Left ventricle myocardium inferior (tissue), 1 donor: ENCODE measurements at regions not wholly inside any gene's neighbourhood (a gene's known extent, or its start where the extent isn't known, plus 50 kb on each side); places are given as distances from the start of the nearest gene placed in this dataset.

Experiments
- DNase-seq: peaks from one replicate; pipeline ENCODE4 v3.0.0-alpha.2; 2020
- H3K27ac ChIP-seq: fragments of 200-600 bp; replicated peaks from 2 replicates; pipeline ENCODE4 v1.8.0; 2021
- H3K27me3 ChIP-seq: fragments of 200-600 bp; 2 replicates; pipeline ENCODE4 v1.8.0; 2021; ENCODE audit warnings: low read depth
- H3K36me3 ChIP-seq: fragments of 200-600 bp; 2 replicates; pipeline ENCODE4 v1.8.0; 2021
- H3K4me1 ChIP-seq: fragments of 200-600 bp; 2 replicates; pipeline ENCODE4 v1.8.0; 2021
- H3K4me3 ChIP-seq: fragments of 200-600 bp; 2 replicates; pipeline ENCODE4 v1.8.0; 2021; ENCODE audit warnings: mild to moderate bottlenecking, moderate library complexity
- H3K9me3 ChIP-seq: fragments of 200-600 bp; replicated peaks from 2 replicates; pipeline ENCODE4 v1.8.0; 2021
- CTCF ChIP-seq: fragments of 200-600 bp; IDR thresholded peaks from 2 replicates; pipeline ENCODE4 v1.8.0; 2021; ENCODE audit warnings: antibody characterized with exemption, mild to moderate bottlenecking, borderline replicate concordance
- intact Hi-C: fragments of 100-400 bp; cut with micrococcal nuclease; formaldehyde crosslinking; loops from one replicate; pipeline ENCODE4 v1.11.0; 2022
- donor health status: DM: no; HTN: yes; CAD: no; lungs with severe emphysema.

- Histone ChIP-seq H3K27ac (no peak overlapping the region), H3K9me3 (no peaks in the 10 kb centered on the region), H3K4me3 (no peak overlapping the region), H3K36me3 (no peaks in the 10 kb centered on the region), H3K4me1 (peaks cover 16% of the 10 kb centered on the region), H3K27me3 (no peaks in the 10 kb centered on the region)
- intact Hi-C loops, result no loop called here
- no peak for TF ChIP-seq CTCF
- DNase-seq, result no peak
These were observed 68.3 kb upstream of the SHISA3 start for GRCh38 chr4:42328978-42329377.

GRCh38 chr4:42329421-42329820, 67.9 kb upstream of the SHISA3 start:
- intact Hi-C loops, result no loop called here
- Histone ChIP-seq H3K4me1 (peaks cover 16% of the 10 kb centered on the region), H3K27ac (no peak overlapping the region), H3K9me3 (no peaks in the 10 kb centered on the region), H3K4me3 (no peak overlapping the region), H3K36me3 (no peaks in the 10 kb centered on the region), H3K27me3 (no peaks in the 10 kb centered on the region)
- no peak for TF ChIP-seq CTCF
- DNase-seq, result no peak

GRCh38 chr4:42330002-42330592, 67.2 kb upstream of the SHISA3 start:
- no peak for DNase-seq
- Histone ChIP-seq H3K4me3 (no peak overlapping the region), H3K4me1 (peaks cover 16% of the 10 kb centered on the region), H3K27ac (no peak overlapping the region), H3K27me3 (no peaks in the 10 kb centered on the region), H3K36me3 (no peaks in the 10 kb centered on the region), H3K9me3 (no peaks in the 10 kb centered on the region)
- no peak for TF ChIP-seq CTCF
- intact Hi-C loops, result no loop called here

GRCh38 chr4:42331040-42331439, 66.2 kb upstream of the SHISA3 start:
- Histone ChIP-seq H3K4me3 (no peak overlapping the region), H3K27me3 (no peaks in the 10 kb centered on the region), H3K36me3 (no peaks in the 10 kb centered on the region), H3K4me1 (peaks cover 16% of the 10 kb centered on the region), H3K9me3 (no peaks in the 10 kb centered on the region), H3K27ac (peak overlapping the region; percentile 80)
- no peak for TF ChIP-seq CTCF
- intact Hi-C loops, result no loop called here
- DNase-seq, result no peak

- peak overlapping the region; percentile 80 for H3K27ac ChIP-seq
- no peak for TF ChIP-seq CTCF
- intact Hi-C loops, result no loop called here
- H3K36me3 ChIP-seq, result no peaks in the 10 kb centered on the region
- no peaks in the 10 kb centered on the region for H3K9me3 ChIP-seq
- DNase-seq, result peak; percentile 56
- H3K4me3 ChIP-seq, result no peak overlapping the region
- no peaks in the 10 kb centered on the region for H3K27me3 ChIP-seq
- peaks cover 16% of the 10 kb centered on the region for H3K4me1 ChIP-seq
These were observed 65.3 kb upstream of the SHISA3 start for GRCh38 chr4:42331914-42332368.

- intact Hi-C loops, result no loop called here
- H3K27ac ChIP-seq, result peak overlapping the region; percentile 89
- peak; percentile 72 for DNase-seq
These were observed 57.3 kb upstream of the SHISA3 start for GRCh38 chr4:42339935-42340406.

More at GRCh38 chr4:42339935-42340406, 57.3 kb upstream of the SHISA3 start:
- Histone ChIP-seq H3K27me3 (no peaks in the 10 kb centered on the region), H3K4me3 (no peak overlapping the region), H3K36me3 (no peaks in the 10 kb centered on the region), H3K9me3 (no peaks in the 10 kb centered on the region), H3K4me1 (peaks cover 22% of the 10 kb centered on the region)
- no peak for TF ChIP-seq CTCF
